ENCODE measurements at regions not wholly inside any gene's neighbourhood (a gene's known extent, or its start where the extent isn't known, plus 50 kb on each side); places are given as distances from the start of the nearest gene placed in this dataset.

DNA sequence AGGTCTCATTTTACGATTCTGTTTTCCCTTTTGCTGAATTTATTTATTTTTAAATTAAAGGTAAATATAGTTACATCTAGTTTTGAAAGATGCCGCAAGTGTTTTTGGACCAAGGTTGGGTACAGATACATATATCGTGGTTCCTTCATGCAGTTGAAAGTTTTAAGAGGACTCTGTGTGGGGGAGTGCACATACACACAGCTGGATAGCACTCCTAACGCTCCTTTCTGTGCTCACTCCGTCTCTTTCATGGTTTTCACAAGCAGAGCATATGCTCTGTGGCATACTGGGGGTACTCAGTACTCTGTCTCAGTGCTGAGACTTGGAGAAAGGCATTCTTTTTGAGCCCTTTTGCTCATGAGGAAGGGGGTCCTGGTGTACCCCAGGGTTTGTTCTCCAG is 307.5 kb downstream of the DOCK8 start:
- TF ChIP-seq, protein P1, sequence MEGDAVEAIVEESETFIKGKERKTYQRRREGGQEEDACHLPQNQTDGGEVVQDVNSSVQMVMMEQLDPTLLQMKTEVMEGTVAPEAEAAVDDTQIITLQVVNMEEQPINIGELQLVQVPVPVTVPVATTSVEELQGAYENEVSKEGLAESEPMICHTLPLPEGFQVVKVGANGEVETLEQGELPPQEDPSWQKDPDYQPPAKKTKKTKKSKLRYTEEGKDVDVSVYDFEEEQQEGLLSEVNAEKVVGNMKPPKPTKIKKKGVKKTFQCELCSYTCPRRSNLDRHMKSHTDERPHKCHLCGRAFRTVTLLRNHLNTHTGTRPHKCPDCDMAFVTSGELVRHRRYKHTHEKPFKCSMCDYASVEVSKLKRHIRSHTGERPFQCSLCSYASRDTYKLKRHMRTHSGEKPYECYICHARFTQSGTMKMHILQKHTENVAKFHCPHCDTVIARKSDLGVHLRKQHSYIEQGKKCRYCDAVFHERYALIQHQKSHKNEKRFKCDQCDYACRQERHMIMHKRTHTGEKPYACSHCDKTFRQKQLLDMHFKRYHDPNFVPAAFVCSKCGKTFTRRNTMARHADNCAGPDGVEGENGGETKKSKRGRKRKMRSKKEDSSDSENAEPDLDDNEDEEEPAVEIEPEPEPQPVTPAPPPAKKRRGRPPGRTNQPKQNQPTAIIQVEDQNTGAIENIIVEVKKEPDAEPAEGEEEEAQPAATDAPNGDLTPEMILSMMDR (conservative IDR thresholded peaks at IDR 0.05; ENCODE audit: low read depth, low read length): no peak
- no peak for TF ChIP-seq MAFK (IDR thresholded peaks at IDR 0.05; ENCODE audit: low read depth, low read length)
- no peak for TF ChIP-seq POLR2A (IDR thresholded peaks at IDR 0.05; ENCODE audit: low read depth, low read length)
- TF ChIP-seq CEBPB (IDR thresholded peaks at IDR 0.05; ENCODE audit: low read depth, low read length): no peak
- no peak for TF ChIP-seq RCOR1 (IDR thresholded peaks at IDR 0.05; ENCODE audit: insufficient replicate concordance, low read length)
- no peak for TF ChIP-seq MAZ (IDR thresholded peaks at IDR 0.05; ENCODE audit: borderline replicate concordance, low read depth, low read length)
- no peak for TF ChIP-seq RFX5 (IDR thresholded peaks at IDR 0.05; ENCODE audit: low read depth, low read length)
- TF ChIP-seq FOS (IDR thresholded peaks at IDR 0.05; ENCODE audit: low read depth, low read length): no peak
- no peak for TF ChIP-seq MXI1 (IDR thresholded peaks at IDR 0.05; ENCODE audit: borderline replicate concordance, low read depth, low read length)
- TF ChIP-seq BHLHE40 (IDR thresholded peaks at IDR 0.05; ENCODE audit: low read depth, low read length): no peak

Data from IMR-90 (cell line).